ENCODE measurements at regions not wholly inside any gene's neighbourhood (a gene's known extent, or its start where the extent isn't known, plus 50 kb on each side); places are given as distances from the start of the nearest gene placed in this dataset.

- Histone ChIP-seq H2AFZ (ENCODE audit: low read depth, low read length) (no peak overlapping the region), H3K9ac (ENCODE audit: low read length) (no peak overlapping the region), H3K9me2 (ENCODE audit: insufficient read depth, low read length) (no peaks in the 10 kb centered on the region), H3K27ac (ENCODE audit: low read length) (no peak overlapping the region), H3K36me3 (ENCODE audit: insufficient read depth, low read length) (no peaks in the 10 kb centered on the region), H3K4me2 (ENCODE audit: low read length) (no peak overlapping the region), H4K20me1 (ENCODE audit: insufficient read depth) (no peaks in the 10 kb centered on the region), H3K4me3 (ENCODE audit: low read length) (no peak overlapping the region), H3F3A (ENCODE audit: insufficient read depth, low read length, poor library complexity, severe bottlenecking) (no peaks in the 10 kb centered on the region), H3K9me3 (ENCODE audit: low read length) (no peaks in the 10 kb centered on the region), H3K27me3 (ENCODE audit: insufficient read depth, low read depth, low read length) (no peaks in the 10 kb centered on the region), H3K79me2 (replicated peaks; ENCODE audit: insufficient read depth, low read length) (no peaks in the 10 kb centered on the region)
- TF ChIP-seq MXI1 (conservative IDR thresholded peaks at IDR 0.05; ENCODE audit: poor library complexity, severe bottlenecking) (no peak), EZH2 (IDR thresholded peaks at IDR 0.05; ENCODE audit: borderline replicate concordance, insufficient read depth, low read length, poor library complexity, severe bottlenecking) (no peak), TAF1 (IDR thresholded peaks at IDR 0.05; ENCODE audit: low read depth) (no peak), EP300 (conservative IDR thresholded peaks at IDR 0.05; ENCODE audit: poor library complexity, severe bottlenecking) (no peak), RAD21 (conservative IDR thresholded peaks at IDR 0.05) (no peak), SMC3 (conservative IDR thresholded peaks at IDR 0.05; ENCODE audit: poor library complexity) (no peak), CTCF (IDR thresholded peaks at IDR 0.05; ENCODE audit: poor library complexity, severe bottlenecking) (no peak), POLR2AphosphoS5 (IDR thresholded peaks at IDR 0.05) (no peak)
- TF ChIP-seq, protein P1, sequence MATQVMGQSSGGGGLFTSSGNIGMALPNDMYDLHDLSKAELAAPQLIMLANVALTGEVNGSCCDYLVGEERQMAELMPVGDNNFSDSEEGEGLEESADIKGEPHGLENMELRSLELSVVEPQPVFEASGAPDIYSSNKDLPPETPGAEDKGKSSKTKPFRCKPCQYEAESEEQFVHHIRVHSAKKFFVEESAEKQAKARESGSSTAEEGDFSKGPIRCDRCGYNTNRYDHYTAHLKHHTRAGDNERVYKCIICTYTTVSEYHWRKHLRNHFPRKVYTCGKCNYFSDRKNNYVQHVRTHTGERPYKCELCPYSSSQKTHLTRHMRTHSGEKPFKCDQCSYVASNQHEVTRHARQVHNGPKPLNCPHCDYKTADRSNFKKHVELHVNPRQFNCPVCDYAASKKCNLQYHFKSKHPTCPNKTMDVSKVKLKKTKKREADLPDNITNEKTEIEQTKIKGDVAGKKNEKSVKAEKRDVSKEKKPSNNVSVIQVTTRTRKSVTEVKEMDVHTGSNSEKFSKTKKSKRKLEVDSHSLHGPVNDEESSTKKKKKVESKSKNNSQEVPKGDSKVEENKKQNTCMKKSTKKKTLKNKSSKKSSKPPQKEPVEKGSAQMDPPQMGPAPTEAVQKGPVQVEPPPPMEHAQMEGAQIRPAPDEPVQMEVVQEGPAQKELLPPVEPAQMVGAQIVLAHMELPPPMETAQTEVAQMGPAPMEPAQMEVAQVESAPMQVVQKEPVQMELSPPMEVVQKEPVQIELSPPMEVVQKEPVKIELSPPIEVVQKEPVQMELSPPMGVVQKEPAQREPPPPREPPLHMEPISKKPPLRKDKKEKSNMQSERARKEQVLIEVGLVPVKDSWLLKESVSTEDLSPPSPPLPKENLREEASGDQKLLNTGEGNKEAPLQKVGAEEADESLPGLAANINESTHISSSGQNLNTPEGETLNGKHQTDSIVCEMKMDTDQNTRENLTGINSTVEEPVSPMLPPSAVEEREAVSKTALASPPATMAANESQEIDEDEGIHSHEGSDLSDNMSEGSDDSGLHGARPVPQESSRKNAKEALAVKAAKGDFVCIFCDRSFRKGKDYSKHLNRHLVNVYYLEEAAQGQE (IDR thresholded peaks at IDR 0.05; ENCODE audit: borderline replicate concordance) = no peak
Measured at GRCh38 chr13:73254827-73255226, 196.0 kb downstream of the KLF5 start.

DNA sequence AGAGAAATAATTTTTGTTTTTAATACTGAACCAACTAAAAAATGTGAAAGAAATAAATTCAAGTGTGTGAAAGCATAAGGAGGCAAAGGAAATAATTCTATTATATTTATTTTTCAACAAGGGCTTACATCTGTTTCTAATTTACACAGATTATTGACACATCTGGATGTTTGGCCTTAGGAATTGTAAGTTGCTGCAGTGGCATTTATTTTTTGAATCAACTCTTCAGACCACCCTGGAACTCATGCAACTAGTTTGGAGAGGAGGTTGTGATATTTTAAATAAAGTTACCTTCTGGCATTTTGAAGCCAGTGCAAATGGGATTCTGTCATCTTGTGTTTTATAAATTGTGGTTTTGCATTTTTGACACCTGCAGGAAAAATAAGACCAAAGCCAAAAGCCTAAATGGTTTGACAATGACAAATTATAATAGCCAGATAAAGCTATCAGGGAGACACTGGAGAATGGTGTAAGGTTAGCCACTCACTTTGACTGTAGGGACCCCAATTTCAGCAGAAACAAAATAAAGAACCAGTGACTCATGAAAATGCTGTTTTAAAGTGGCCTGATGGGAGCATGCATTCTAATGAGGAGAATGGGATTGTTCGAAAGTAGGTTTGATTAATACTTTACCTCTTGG is 192.9 kb downstream of the KLF5 start:
- no peak overlapping the region for H3K9ac ChIP-seq (ENCODE audit: low read length)
- H2AFZ ChIP-seq (ENCODE audit: low read depth, low read length) = no peak overlapping the region
- TF ChIP-seq, protein P1 (IDR thresholded peaks at IDR 0.05; ENCODE audit: borderline replicate concordance) = no peak
- TF ChIP-seq TAF1 (IDR thresholded peaks at IDR 0.05; ENCODE audit: low read depth) = no peak
- no peak for TF ChIP-seq MXI1 (conservative IDR thresholded peaks at IDR 0.05; ENCODE audit: poor library complexity, severe bottlenecking)
- no peak for TF ChIP-seq EP300 (conservative IDR thresholded peaks at IDR 0.05; ENCODE audit: poor library complexity, severe bottlenecking)
- no peak for TF ChIP-seq CTCF (IDR thresholded peaks at IDR 0.05; ENCODE audit: poor library complexity, severe bottlenecking)
- TF ChIP-seq RAD21 (conservative IDR thresholded peaks at IDR 0.05) = no peak
- no peak for TF ChIP-seq POLR2AphosphoS5 (IDR thresholded peaks at IDR 0.05)
- no peaks in the 10 kb centered on the region for H4K20me1 ChIP-seq (ENCODE audit: insufficient read depth)
- H3K36me3 ChIP-seq (ENCODE audit: insufficient read depth, low read length) = no peaks in the 10 kb centered on the region
- no peak overlapping the region for H3K4me2 ChIP-seq (ENCODE audit: low read length)
- no peaks in the 10 kb centered on the region for H3K27me3 ChIP-seq (ENCODE audit: insufficient read depth, low read depth, low read length)
- H3K4me3 ChIP-seq (ENCODE audit: low read length) = no peak overlapping the region
- no peak overlapping the region for H3K27ac ChIP-seq (ENCODE audit: low read length)
- H3K79me2 ChIP-seq (replicated peaks; ENCODE audit: insufficient read depth, low read length) = no peaks in the 10 kb centered on the region
- no peaks in the 10 kb centered on the region for H3K9me2 ChIP-seq (ENCODE audit: insufficient read depth, low read length)
- H3F3A ChIP-seq (ENCODE audit: insufficient read depth, low read length, poor library complexity, severe bottlenecking) = no peaks in the 10 kb centered on the region
- no peaks in the 10 kb centered on the region for H3K9me3 ChIP-seq (ENCODE audit: low read length)

Measured in neural cell (in vitro differentiated cells).